ENCODE measurements at regions not wholly inside any gene's neighbourhood (a gene's known extent, or its start where the extent isn't known, plus 50 kb on each side); places are given as distances from the start of the nearest gene placed in this dataset.

DNA sequence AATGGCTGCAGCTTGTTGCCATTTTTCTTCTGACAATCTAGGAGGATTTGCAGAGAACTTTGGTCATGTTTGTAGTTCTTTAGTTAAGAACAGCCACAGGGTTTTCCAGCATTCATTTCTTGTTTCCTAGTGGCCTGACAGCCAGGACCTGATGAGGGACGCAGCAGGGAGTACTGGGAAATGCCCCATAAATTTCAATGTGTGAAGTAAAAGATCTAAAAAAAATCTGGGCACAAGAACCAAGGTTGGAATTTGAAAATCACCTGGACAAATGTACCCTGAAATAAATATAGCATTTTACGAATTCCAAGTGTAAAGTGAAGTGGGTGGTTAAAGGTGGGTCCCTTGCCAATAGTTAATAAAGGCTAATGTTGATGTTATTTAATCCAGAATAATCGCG is 195.0 kb downstream of the ZIC1 start:
- TF ChIP-seq, protein P1, sequence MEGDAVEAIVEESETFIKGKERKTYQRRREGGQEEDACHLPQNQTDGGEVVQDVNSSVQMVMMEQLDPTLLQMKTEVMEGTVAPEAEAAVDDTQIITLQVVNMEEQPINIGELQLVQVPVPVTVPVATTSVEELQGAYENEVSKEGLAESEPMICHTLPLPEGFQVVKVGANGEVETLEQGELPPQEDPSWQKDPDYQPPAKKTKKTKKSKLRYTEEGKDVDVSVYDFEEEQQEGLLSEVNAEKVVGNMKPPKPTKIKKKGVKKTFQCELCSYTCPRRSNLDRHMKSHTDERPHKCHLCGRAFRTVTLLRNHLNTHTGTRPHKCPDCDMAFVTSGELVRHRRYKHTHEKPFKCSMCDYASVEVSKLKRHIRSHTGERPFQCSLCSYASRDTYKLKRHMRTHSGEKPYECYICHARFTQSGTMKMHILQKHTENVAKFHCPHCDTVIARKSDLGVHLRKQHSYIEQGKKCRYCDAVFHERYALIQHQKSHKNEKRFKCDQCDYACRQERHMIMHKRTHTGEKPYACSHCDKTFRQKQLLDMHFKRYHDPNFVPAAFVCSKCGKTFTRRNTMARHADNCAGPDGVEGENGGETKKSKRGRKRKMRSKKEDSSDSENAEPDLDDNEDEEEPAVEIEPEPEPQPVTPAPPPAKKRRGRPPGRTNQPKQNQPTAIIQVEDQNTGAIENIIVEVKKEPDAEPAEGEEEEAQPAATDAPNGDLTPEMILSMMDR (IDR thresholded peaks at IDR 0.05) = no peak
- no peak for TF ChIP-seq POLR2A (IDR thresholded peaks at IDR 0.05)
